Trophoblast cell (in vitro differentiated cells and primary cell): ENCODE measurements at regions not wholly inside any gene's neighbourhood (a gene's known extent, or its start where the extent isn't known, plus 50 kb on each side); places are given as distances from the start of the nearest gene placed in this dataset.

Source experiments
- DNase-seq, 2 donors: peaks; one replicate each; pipeline ENCODE4 v3.0.0-alpha.2; 2016
- H2AFZ ChIP-seq: 2 replicates; pipeline ENCODE4 v1.6.1; 2013; ENCODE audit warnings: low read length, moderate library complexity, mild to moderate bottlenecking; ENCODE audit not compliant: insufficient read depth, poor library complexity
- H2AK5ac ChIP-seq: 2 replicates; pipeline ENCODE4 v1.6.1; 2013; ENCODE audit warnings: mild to moderate bottlenecking, low read length
- H2BK120ac ChIP-seq: 2 replicates; pipeline ENCODE4 v1.6.1; 2013; ENCODE audit warnings: low read length, mild to moderate bottlenecking, moderate library complexity; ENCODE audit not compliant: insufficient read depth, poor library complexity
- H2BK12ac ChIP-seq: 2 replicates; pipeline ENCODE4 v1.6.1; 2013; ENCODE audit warnings: mild to moderate bottlenecking, low read length, moderate library complexity
- H2BK5ac ChIP-seq: 2 replicates; pipeline ENCODE4 v1.6.1; 2013; ENCODE audit warnings: low read length, low read depth, moderate library complexity, mild to moderate bottlenecking; ENCODE audit not compliant: poor library complexity
- H3K14ac ChIP-seq: 2 replicates; pipeline ENCODE4 v1.6.1; 2013; ENCODE audit warnings: mild to moderate bottlenecking, low read length
- H3K18ac ChIP-seq: 2 replicates; pipeline ENCODE4 v1.6.1; 2013; ENCODE audit warnings: mild to moderate bottlenecking, low read length
- H3K23ac ChIP-seq: 2 replicates; pipeline ENCODE4 v1.6.1; 2013; ENCODE audit warnings: low read length
- H3K27ac ChIP-seq: 2 replicates; pipeline ENCODE4 v1.5.1; 2013; ENCODE audit warnings: low read depth, mild to moderate bottlenecking, inconsistent platforms, low read length, moderate library complexity
- H3K27me3 ChIP-seq: 2 replicates; pipeline ENCODE4 v1.6.1; 2013; ENCODE audit warnings: inconsistent platforms, mild to moderate bottlenecking, low read length, moderate library complexity; ENCODE audit not compliant: insufficient read depth
- H3K36me3 ChIP-seq, 2 experiments: 1 replicate in 1 of 2; 2 replicates in 1 of 2; pipeline ENCODE4 v1.6.1; 2013; ENCODE audit warnings: low read length in 2 of 2, mild to moderate bottlenecking in 2 of 2, moderate library complexity in 1 of 2; ENCODE audit not compliant: insufficient read depth in 2 of 2, control insufficient read depth in 1 of 2
- H3K4ac ChIP-seq: 2 replicates; pipeline ENCODE4 v1.6.1; 2013; ENCODE audit warnings: low read depth, mild to moderate bottlenecking, low read length, moderate library complexity
- H3K4me1 ChIP-seq, 2 experiments: 1 replicate in 1 of 2; 2 replicates in 1 of 2; pipeline ENCODE4 v1.6.1; 2013; ENCODE audit warnings: low read length in 2 of 2, mild to moderate bottlenecking in 2 of 2, moderate library complexity in 1 of 2; ENCODE audit not compliant: insufficient read depth in 2 of 2, control insufficient read depth in 1 of 2
- H3K4me2 ChIP-seq: 2 replicates; pipeline ENCODE4 v1.6.1; 2013; ENCODE audit warnings: inconsistent platforms, mild to moderate bottlenecking, low read length, moderate library complexity
- H3K4me3 ChIP-seq: 2 replicates; pipeline ENCODE4 v1.5.1; 2013; ENCODE audit warnings: mild to moderate bottlenecking, low read depth, low read length, inconsistent platforms
- H3K79me1 ChIP-seq: one replicate; pipeline ENCODE4 v1.6.1; 2013; ENCODE audit warnings: low read length
- H3K79me2 ChIP-seq: 2 replicates; pipeline ENCODE4 v1.6.1; 2013; ENCODE audit warnings: low read length, mild to moderate bottlenecking; ENCODE audit not compliant: control insufficient read depth, insufficient read depth, poor library complexity
- H3K9ac ChIP-seq: 2 replicates; pipeline ENCODE4 v1.6.1; 2013; ENCODE audit warnings: mild to moderate bottlenecking, low read length
- H3K9me3 ChIP-seq: 2 replicates; pipeline ENCODE4 v1.6.1; 2013; ENCODE audit warnings: low read depth, mild to moderate bottlenecking, control low read depth, inconsistent platforms, low read length; ENCODE audit not compliant: insufficient read depth
- H4K12ac ChIP-seq: 2 replicates; pipeline ENCODE4 v1.6.1; 2013; ENCODE audit warnings: low read depth, mild to moderate bottlenecking, low read length, moderate library complexity
- H4K8ac ChIP-seq: 2 replicates; pipeline ENCODE4 v1.6.1; 2013; ENCODE audit warnings: low read depth, mild to moderate bottlenecking, low read length, moderate library complexity
- H4K91ac ChIP-seq: one replicate; pipeline ENCODE4 v1.6.1; 2013; ENCODE audit warnings: low read depth, mild to moderate bottlenecking, low read length, moderate library complexity
- WGBS: extraction: QIAGEN DNeasy Blood & Tissue Kit; methylation state at CpG from one replicate; pipeline ENCODE4 v1.1.7; 2013; ENCODE audit warnings: missing lambda C conversion rate; ENCODE audit not compliant: insufficient read length, insufficient coverage; ENCODE audit errors: extremely low coverage; 5-methylcytosine and 5-hydroxymethylcytosine counted together

GRCh38 chr3:164132878-164133277 lies 945.4 kb downstream of the SI start:
- no peaks in the 10 kb centered on the region for H3K79me1 ChIP-seq
- no peak overlapping the region for H4K91ac ChIP-seq
- DNase-seq = no peak
- no peak overlapping the region for H3K4me3 ChIP-seq
- H3K4ac ChIP-seq = no peak overlapping the region
- H3K27me3 ChIP-seq = no peaks in the 10 kb centered on the region
- H3K14ac ChIP-seq = no peak overlapping the region
- no peak overlapping the region for H3K23ac ChIP-seq
- no peak overlapping the region for H2BK5ac ChIP-seq
- no peak overlapping the region for H3K18ac ChIP-seq
- H3K9ac ChIP-seq = no peak overlapping the region
- H3K79me2 ChIP-seq = no peaks in the 10 kb centered on the region
- H2BK120ac ChIP-seq = no peak overlapping the region
- H3K9me3 ChIP-seq = no peaks in the 10 kb centered on the region
- no CpG with 5 or more reads among the region's 1 CpG for WGBS
- no peaks in the 10 kb centered on the region for H3K4me1 ChIP-seq
- no peak overlapping the region for H4K8ac ChIP-seq
- H2AFZ ChIP-seq = no peak overlapping the region
- no peak overlapping the region for H2BK12ac ChIP-seq
- no peak overlapping the region for H3K4me2 ChIP-seq
- H4K12ac ChIP-seq = no peak overlapping the region
- H2AK5ac ChIP-seq = no peak overlapping the region
- H3K36me3 ChIP-seq = no peaks in the 10 kb centered on the region
- no peak overlapping the region for H3K27ac ChIP-seq

- no peak overlapping the region for H3K9ac ChIP-seq
- H3K79me1 ChIP-seq = no peaks in the 10 kb centered on the region
- no peak overlapping the region for H3K4me2 ChIP-seq
- H3K4me3 ChIP-seq = no peak overlapping the region
- no CpG with 5 or more reads among the region's 8 CpGs for WGBS
- H3K14ac ChIP-seq = no peak overlapping the region
- H2AFZ ChIP-seq = no peak overlapping the region
- no peak overlapping the region for H2AK5ac ChIP-seq
- no peaks in the 10 kb centered on the region for H3K4me1 ChIP-seq
- no peak for DNase-seq
- H3K18ac ChIP-seq = no peak overlapping the region
- H3K9me3 ChIP-seq = peaks cover 3% of the 10 kb centered on the region
- no peak overlapping the region for H4K8ac ChIP-seq
- no peak overlapping the region for H2BK5ac ChIP-seq
- H3K27me3 ChIP-seq = no peaks in the 10 kb centered on the region
- no peak overlapping the region for H2BK12ac ChIP-seq
- no peak overlapping the region for H4K12ac ChIP-seq
- H3K36me3 ChIP-seq = no peaks in the 10 kb centered on the region
- no peak overlapping the region for H3K4ac ChIP-seq
- no peak overlapping the region for H3K23ac ChIP-seq
- no peak overlapping the region for H4K91ac ChIP-seq
- no peak overlapping the region for H3K27ac ChIP-seq
- no peak overlapping the region for H2BK120ac ChIP-seq
- H3K79me2 ChIP-seq = no peaks in the 10 kb centered on the region
Observed at GRCh38 chr3:164113371-164114332, 964.6 kb downstream of the SI start.

- no peak overlapping the region for H3K4me3 ChIP-seq
- H3K27ac ChIP-seq = no peak overlapping the region
- H4K91ac ChIP-seq = no peak overlapping the region
- H3K4me2 ChIP-seq = no peak overlapping the region
- no peak overlapping the region for H2AFZ ChIP-seq
- H3K36me3 ChIP-seq = no peaks in the 10 kb centered on the region
- no peak overlapping the region for H3K14ac ChIP-seq
- no peaks in the 10 kb centered on the region for H3K4me1 ChIP-seq
- H3K79me1 ChIP-seq = no peaks in the 10 kb centered on the region
- H2AK5ac ChIP-seq = no peak overlapping the region
- no peak for DNase-seq
- H2BK120ac ChIP-seq = no peak overlapping the region
- no peak overlapping the region for H2BK12ac ChIP-seq
- H3K4ac ChIP-seq = no peak overlapping the region
- no peaks in the 10 kb centered on the region for H3K79me2 ChIP-seq
- no peak overlapping the region for H2BK5ac ChIP-seq
- no peaks in the 10 kb centered on the region for H3K27me3 ChIP-seq
- H3K9me3 ChIP-seq = no peaks in the 10 kb centered on the region
- H4K12ac ChIP-seq = no peak overlapping the region
- H3K9ac ChIP-seq = no peak overlapping the region
- H4K8ac ChIP-seq = no peak overlapping the region
- no peak overlapping the region for H3K18ac ChIP-seq
- H3K23ac ChIP-seq = no peak overlapping the region
Observed at GRCh38 chr3:164096352-164096751, 981.9 kb downstream of the SI start.

GRCh38 chr3:164095949-164096348 lies 982.3 kb downstream of the SI start:
- Histone ChIP-seq H2BK12ac (no peak overlapping the region), H2AK5ac (no peak overlapping the region), H3K79me2 (no peaks in the 10 kb centered on the region), H3K36me3 (no peaks in the 10 kb centered on the region), H3K79me1 (no peaks in the 10 kb centered on the region), H3K4ac (no peak overlapping the region), H3K4me2 (no peak overlapping the region), H3K4me3 (no peak overlapping the region), H2BK5ac (no peak overlapping the region), H3K27ac (no peak overlapping the region), H3K9me3 (no peaks in the 10 kb centered on the region), H3K14ac (no peak overlapping the region), H4K91ac (no peak overlapping the region), H2BK120ac (no peak overlapping the region), H2AFZ (no peak overlapping the region), H3K23ac (no peak overlapping the region), H4K8ac (no peak overlapping the region), H3K27me3 (no peaks in the 10 kb centered on the region), H4K12ac (no peak overlapping the region), H3K18ac (no peak overlapping the region), H3K9ac (no peak overlapping the region), H3K4me1 (no peaks in the 10 kb centered on the region)
- DNase-seq = no peak
- WGBS = no CpG with 5 or more reads among the region's 2 CpGs
